ENCODE measurements at regions not wholly inside any gene's neighbourhood (a gene's known extent, or its start where the extent isn't known, plus 50 kb on each side); places are given as distances from the start of the nearest gene placed in this dataset.

GRCh38 chr17:13362341-13363122 is 239.2 kb downstream of the HS3ST3A1 start:
- TF ChIP-seq CTCF (IDR thresholded peaks at IDR 0.05; ENCODE audit: low read depth, low read length) (no peak), EZH2phosphoT487 (IDR thresholded peaks at IDR 0.05; ENCODE audit: low read depth) (no peak)
